Endothelial cell of umbilical vein (primary cell): ENCODE measurements at regions not wholly inside any gene's neighbourhood (a gene's known extent, or its start where the extent isn't known, plus 50 kb on each side); places are given as distances from the start of the nearest gene placed in this dataset.

ENCODE experiments used
- BruUV-seq: library from RNA; stranded (reverse); fragments of 400-500 nt; replicated peaks from 2 replicates; lab custom pipeline; 2021; lab: Mats Ljungman, UMichigan
- CTCF ChIA-PET: fragments of 300-600, 350-600 bp; sonication (Branson Sonifier 250); formaldehyde crosslinking; loops from one replicate; lab custom pipeline; 2021; ENCODE audit warnings: antibody characterized with exemption, inconsistent platforms; lab: Charles Lee
- POLR2A ChIA-PET: fragments of 300-600, 350-600 bp; sonication (Branson Sonifier 250); formaldehyde crosslinking; loops from one replicate; lab custom pipeline; 2021; ENCODE audit warnings: antibody characterized with exemption, inconsistent platforms; lab: Charles Lee
- DNase-seq: peaks from one replicate; pipeline ENCODE4 v3.0.0-alpha.2; 2011; ENCODE audit warnings: low read depth, low spot score
- FAIRE-seq: peaks from 2 replicates; lab custom pipeline; 2011; peaks lifted over from hg19 to GRCh38; lab: Jason Lieb, UNC
- H2AFZ ChIP-seq: 2 replicates; pipeline ENCODE4 v1.6.0; 2012; ENCODE audit warnings: low read depth, low read length, control low read depth, inconsistent platforms
- H3K27ac ChIP-seq: 2 replicates; pipeline ENCODE4 v1.5.1; 2011; ENCODE audit warnings: low read depth, mild to moderate bottlenecking, control low read depth, low read length, moderate library complexity; ENCODE audit not compliant: insufficient read depth
- H3K27me3 ChIP-seq, 2 experiments: 2 replicates each; pipeline versions ENCODE4 v1.6.0 to v1.6.1; 2011; ENCODE audit warnings: low read length in 2 of 2, mixed read lengths in 1 of 2; ENCODE audit not compliant: control insufficient read depth in 2 of 2, insufficient read depth in 2 of 2
- H3K36me3 ChIP-seq, 2 experiments: 2 replicates in 1 of 2; 3 replicates in 1 of 2; pipeline ENCODE4 v1.5.1; 2011; ENCODE audit warnings: low read length in 2 of 2, mild to moderate bottlenecking in 1 of 2, moderate library complexity in 1 of 2; ENCODE audit not compliant: control insufficient read depth in 2 of 2, insufficient read depth in 2 of 2; ENCODE audit errors: extremely low read depth in 1 of 2
- H3K4me1 ChIP-seq: 3 replicates; pipeline ENCODE4 v1.5.1; 2011; ENCODE audit warnings: mild to moderate bottlenecking, low read length; ENCODE audit not compliant: control insufficient read depth, insufficient read depth; ENCODE audit errors: extremely low read depth
- H3K4me2 ChIP-seq: 2 replicates; pipeline ENCODE4 v1.6.1; 2011; ENCODE audit warnings: low read length, control low read depth, mixed read lengths; ENCODE audit not compliant: insufficient read depth
- H3K4me3 ChIP-seq, 3 experiments: fragments of 200-600 bp in 1 of 3; sonication (generic), shearing (Covaris generic) in 1 of 3; replicated peaks in 1 of 3; 2 replicates each; pipeline ENCODE4 v1.5.1; 2011 to 2016; ENCODE audit warnings: control low read depth in 3 of 3, low read length in 3 of 3, mild to moderate bottlenecking in 2 of 3, inconsistent platforms in 1 of 3, low read depth in 1 of 3, moderate library complexity in 1 of 3; ENCODE audit not compliant: insufficient read depth in 1 of 3
- H3K79me2 ChIP-seq: 2 replicates; pipeline ENCODE4 v1.6.0; 2012; ENCODE audit warnings: low read length, inconsistent platforms; ENCODE audit not compliant: control insufficient read depth, insufficient read depth
- H3K9ac ChIP-seq: replicated peaks from 2 replicates; pipeline ENCODE3; 2011; ENCODE audit warnings: low read length, control low read depth; ENCODE audit not compliant: insufficient read depth; ENCODE audit errors: extremely low read depth
- H3K9me1 ChIP-seq: replicated peaks from 3 replicates; pipeline ENCODE4 v1.6.0; 2011; ENCODE audit warnings: mild to moderate bottlenecking, low read length; ENCODE audit not compliant: control insufficient read depth, insufficient read depth; ENCODE audit errors: extremely low read depth
- H3K9me3 ChIP-seq: replicated peaks from 2 replicates; pipeline ENCODE4 v1.5.1; 2012; ENCODE audit warnings: low read length, inconsistent platforms; ENCODE audit not compliant: control insufficient read depth, insufficient read depth
- H4K20me1 ChIP-seq: replicated peaks from 2 replicates; pipeline ENCODE3; 2011; ENCODE audit warnings: mild to moderate bottlenecking, low read length; ENCODE audit not compliant: control insufficient read depth, insufficient read depth; ENCODE audit errors: extremely low read depth
- CTCF ChIP-seq, 2 donors: IDR thresholded peaks; 1 replicate in 1 of 2; 2 replicates in 1 of 2; pipeline ENCODE4 v1.5.1; 2011; ENCODE audit warnings: low read length in 2 of 2, mild to moderate bottlenecking in 2 of 2, moderate library complexity in 2 of 2, control low read depth in 1 of 2, inconsistent platforms in 1 of 2, low read depth in 1 of 2; ENCODE audit not compliant: insufficient read depth in 1 of 2; ENCODE audit errors: extremely low read depth in 1 of 2
- EZH2 ChIP-seq: IDR thresholded peaks from 2 replicates; pipeline ENCODE4 v1.6.1; 2012; ENCODE audit warnings: borderline replicate concordance, low read depth, mild to moderate bottlenecking, moderate library complexity, low read length, inconsistent platforms; ENCODE audit not compliant: severe bottlenecking
- FOS ChIP-seq: IDR thresholded peaks from 2 replicates; pipeline ENCODE4 v1.6.1; 2011; ENCODE audit warnings: mild to moderate bottlenecking, low read length, moderate library complexity, borderline replicate concordance; ENCODE audit not compliant: insufficient read depth
- GATA2 ChIP-seq: IDR thresholded peaks from 2 replicates; pipeline ENCODE4 v1.7.0; 2011; ENCODE audit warnings: low read depth, mild to moderate bottlenecking, moderate library complexity, mixed read lengths, low read length; ENCODE audit not compliant: insufficient read length, insufficient read depth
- JUN ChIP-seq: IDR thresholded peaks from 2 replicates; pipeline ENCODE4 v1.6.1; 2011; ENCODE audit warnings: borderline replicate concordance, low read depth; ENCODE audit not compliant: insufficient read length, insufficient read depth
- MAX ChIP-seq: IDR thresholded peaks from 2 replicates; pipeline ENCODE4 v1.6.1; 2011; ENCODE audit not compliant: insufficient read depth, insufficient read length
- MYC ChIP-seq: IDR thresholded peaks from one replicate; pipeline ENCODE4 v1.6.1; 2011; ENCODE audit warnings: mild to moderate bottlenecking, low read depth, low read length
- POLR2A ChIP-seq: IDR thresholded peaks from 2 replicates; pipeline ENCODE4 v1.6.1; 2012; ENCODE audit warnings: low read depth, mild to moderate bottlenecking, control low read depth, low read length
- POLR2AphosphoS5 ChIP-seq: IDR thresholded peaks from 2 replicates; pipeline ENCODE4 v1.6.1; 2012; ENCODE audit warnings: low read depth, mild to moderate bottlenecking, control low read depth, low read length, moderate library complexity; ENCODE audit not compliant: insufficient read depth
- dilution Hi-C: fragments of 300-500 bp; cut with MboI; formaldehyde crosslinking; loops from one replicate; pipeline ENCODE4 v1.15.0; 2019; ENCODE audit warnings: low sequenced_read_pairs; ENCODE audit not compliant: extremely low pct_ligation_motif_present
- intact Hi-C: fragments of 100-400 bp; cut with micrococcal nuclease; formaldehyde crosslinking; loops from one replicate; pipeline ENCODE4 v1.10.0; 2022

- ChIA-PET CTCF (no interaction called here), POLR2A (no interaction called here)
- no peaks in the 10 kb centered on the region for H3K9me3 ChIP-seq
- no peak overlapping the region for H3K27ac ChIP-seq
- FAIRE-seq (no peak), DNase-seq (no peak)
- intact Hi-C loops (no loop called here), dilution Hi-C loops (no loop called here)
- H3K27me3 ChIP-seq, result no peaks in the 10 kb centered on the region
- H3K9me1 ChIP-seq, result no peaks in the 10 kb centered on the region
- H3K79me2 ChIP-seq, result no peaks in the 10 kb centered on the region
- no peaks in the 10 kb centered on the region for H3K36me3 ChIP-seq
- no peak overlapping the region for H3K4me2 ChIP-seq
- no peak overlapping the region for H2AFZ ChIP-seq
- no peak overlapping the region for H3K4me3 ChIP-seq
- H3K9ac ChIP-seq, result no peak overlapping the region
- TF ChIP-seq POLR2AphosphoS5 (no peak), MAX (no peak), MYC (no peak), CTCF (IDR thresholded peaks at IDR 0.05; ENCODE audit: extremely low read depth in 1 of 2, insufficient read depth in 1 of 2, low read depth in 1 of 2, low read length in 2 of 2) (no peak), FOS (no peak), GATA2 (no peak), POLR2A (no peak), EZH2 (no peak), JUN (no peak)
- H4K20me1 ChIP-seq, result no peaks in the 10 kb centered on the region
- no TSS peak for BruUV-seq
- no peaks in the 10 kb centered on the region for H3K4me1 ChIP-seq
Observed at GRCh38 chr20:54879393-54879792, 404.0 kb downstream of the DOK5 start.
